H9 (cell line): ENCODE measurements at regions not wholly inside any gene's neighbourhood (a gene's known extent, or its start where the extent isn't known, plus 50 kb on each side); places are given as distances from the start of the nearest gene placed in this dataset.

Experiments used
- DNase-seq: peaks from one replicate; pipeline ENCODE4 v3.0.0-alpha.2; 2017
- H2AFZ ChIP-seq: one replicate; pipeline ENCODE4 v1.6.1; 2013; ENCODE audit warnings: mild to moderate bottlenecking, low read length, control low read depth, moderate library complexity
- H2AK5ac ChIP-seq: 2 replicates; pipeline ENCODE4 v1.6.1; 2013; ENCODE audit warnings: low read length, control low read depth, mixed read lengths; ENCODE audit not compliant: insufficient read length
- H2BK120ac ChIP-seq: one replicate; pipeline ENCODE4 v1.6.1; 2013; ENCODE audit warnings: low read depth, mild to moderate bottlenecking, low read length, control low read depth, inconsistent platforms; ENCODE audit not compliant: poor library complexity, severe bottlenecking
- H2BK12ac ChIP-seq: 2 replicates; pipeline ENCODE4 v1.6.1; 2013; ENCODE audit warnings: low read length, control low read depth, mixed read lengths, low read depth; ENCODE audit not compliant: insufficient read length
- H2BK15ac ChIP-seq: 2 replicates; pipeline ENCODE4 v1.6.1; 2013; ENCODE audit warnings: low read depth, low read length, control low read depth
- H2BK20ac ChIP-seq: one replicate; pipeline ENCODE4 v1.6.1; 2013; ENCODE audit warnings: low read depth, mild to moderate bottlenecking, low read length, control low read depth, inconsistent platforms; ENCODE audit not compliant: poor library complexity, severe bottlenecking
- H2BK5ac ChIP-seq: 2 replicates; pipeline ENCODE4 v1.6.1; 2013; ENCODE audit warnings: low read length, control low read depth, mixed read lengths; ENCODE audit not compliant: insufficient read length
- H3K14ac ChIP-seq: 2 replicates; pipeline ENCODE4 v1.6.1; 2013; ENCODE audit warnings: low read length, control low read depth; ENCODE audit not compliant: insufficient read depth
- H3K18ac ChIP-seq: 2 replicates; pipeline ENCODE4 v1.6.1; 2013; ENCODE audit warnings: low read depth, mild to moderate bottlenecking, mixed read lengths, low read length, control low read depth; ENCODE audit not compliant: insufficient read length
- H3K23ac ChIP-seq: 2 replicates; pipeline ENCODE4 v1.6.1; 2013; ENCODE audit warnings: low read length, control low read depth, mixed read lengths, low read depth; ENCODE audit not compliant: insufficient read length
- H3K23me2 ChIP-seq: 2 replicates; pipeline ENCODE4 v1.6.1; 2013; ENCODE audit warnings: low read depth, mild to moderate bottlenecking, mixed read lengths, low read length, control low read depth; ENCODE audit not compliant: insufficient read length, poor library complexity, severe bottlenecking
- H3K27ac ChIP-seq: 2 replicates; pipeline ENCODE4 v1.5.1; 2013; ENCODE audit warnings: low read length, control low read depth, mixed read lengths, low read depth; ENCODE audit not compliant: insufficient read length
- H3K27me3 ChIP-seq: 2 replicates; pipeline ENCODE4 v1.6.1; 2013; ENCODE audit warnings: low read length, control low read depth, inconsistent platforms; ENCODE audit not compliant: insufficient read depth
- H3K4ac ChIP-seq: 2 replicates; pipeline ENCODE4 v1.6.1; 2013; ENCODE audit warnings: low read depth, mild to moderate bottlenecking, control low read depth, inconsistent platforms, low read length, moderate library complexity
- H3K4me1 ChIP-seq: 2 replicates; pipeline ENCODE4 v1.6.1; 2013; ENCODE audit warnings: low read length, control low read depth, inconsistent platforms; ENCODE audit not compliant: insufficient read depth
- H3K4me2 ChIP-seq: 2 replicates; pipeline ENCODE4 v1.6.1; 2013; ENCODE audit warnings: low read length, control low read depth, mixed read lengths; ENCODE audit not compliant: insufficient read length, insufficient read depth
- H3K56ac ChIP-seq: 2 replicates; pipeline ENCODE4 v1.6.1; 2013; ENCODE audit warnings: low read depth, mild to moderate bottlenecking, mixed read lengths, low read length, control low read depth; ENCODE audit not compliant: insufficient read length
- H3K79me1 ChIP-seq: 2 replicates; pipeline ENCODE4 v1.6.1; 2013; ENCODE audit warnings: low read depth, mild to moderate bottlenecking, moderate library complexity, low read length, control low read depth, inconsistent platforms; ENCODE audit not compliant: insufficient read depth, poor library complexity, severe bottlenecking
- H3K79me2 ChIP-seq: 2 replicates; pipeline ENCODE4 v1.6.1; 2013; ENCODE audit warnings: low read length, control low read depth, inconsistent platforms; ENCODE audit not compliant: insufficient read depth
- H3K9ac ChIP-seq: 2 replicates; pipeline ENCODE4 v1.6.1; 2013; ENCODE audit warnings: low read length, control low read depth, mixed read lengths; ENCODE audit not compliant: insufficient read length; ENCODE audit errors: extremely low read depth
- H3K9me3 ChIP-seq: one replicate; pipeline ENCODE4 v1.6.1; 2013; ENCODE audit warnings: low read depth, low read length, inconsistent platforms; ENCODE audit not compliant: control insufficient read depth
- H3T11ph ChIP-seq: one replicate; pipeline ENCODE4 v1.6.1; 2013; ENCODE audit warnings: mild to moderate bottlenecking, low read length, control low read depth, inconsistent platforms
- H4K20me1 ChIP-seq: one replicate; pipeline ENCODE4 v1.6.1; 2013; ENCODE audit not compliant: control insufficient read depth, insufficient read length, insufficient read depth
- H4K5ac ChIP-seq: 2 replicates; pipeline ENCODE4 v1.6.1; 2013; ENCODE audit warnings: low read depth, mild to moderate bottlenecking, mixed read lengths, low read length, control low read depth; ENCODE audit not compliant: insufficient read length
- H4K8ac ChIP-seq: replicated peaks from 2 replicates; pipeline ENCODE4 v1.6.1; 2013; ENCODE audit warnings: low read length, control low read depth, mixed read lengths, low read depth; ENCODE audit not compliant: insufficient read length
- H4K91ac ChIP-seq: 2 replicates; pipeline ENCODE4 v1.6.1; 2013; ENCODE audit warnings: low read depth, mild to moderate bottlenecking, moderate library complexity, mixed read lengths, low read length, control low read depth; ENCODE audit not compliant: insufficient read length
- H3K27ac Mint-ChIP-seq, 3 experiments: 2 replicates in 2 of 3; 3 replicates in 1 of 3; pipeline ENCODE4 v1.8.0; 2020 to 2021; ENCODE audit warnings: mixed read lengths in 3 of 3, mild to moderate bottlenecking in 1 of 3, moderate library complexity in 1 of 3
- H3K27me3 Mint-ChIP-seq: 2 replicates; pipeline ENCODE4 v1.8.0; 2021; ENCODE audit warnings: low read depth, mild to moderate bottlenecking, moderate library complexity, mixed read lengths
- H3K36me3 Mint-ChIP-seq, 3 experiments: 2 replicates in 2 of 3; 3 replicates in 1 of 3; pipeline ENCODE4 v1.8.0; 2020 to 2021; ENCODE audit warnings: low read depth in 3 of 3, mixed read lengths in 3 of 3; ENCODE audit not compliant: insufficient read depth in 1 of 3
- H3K4me1 Mint-ChIP-seq, 2 experiments: 2 replicates each; pipeline ENCODE4 v1.8.0; 2020; ENCODE audit warnings: mixed read lengths in 2 of 2
- H3K4me3 Mint-ChIP-seq, 2 experiments: 2 replicates in 1 of 2; 3 replicates in 1 of 2; pipeline ENCODE4 v1.8.0; 2020 to 2021; ENCODE audit warnings: mild to moderate bottlenecking in 2 of 2, mixed read lengths in 2 of 2, moderate library complexity in 1 of 2
- H3K9me3 Mint-ChIP-seq, 2 experiments: 2 replicates in 1 of 2; 3 replicates in 1 of 2; pipeline ENCODE4 v1.8.0; 2020; ENCODE audit warnings: mild to moderate bottlenecking in 2 of 2, mixed read lengths in 2 of 2, moderate library complexity in 1 of 2
- CTCF ChIP-seq: fragments of 200-600 bp; sonication (generic); conservative IDR thresholded peaks from 3 replicates; pipeline ENCODE4 v1.8.0; 2021; ENCODE audit warnings: antibody characterized with exemption, mild to moderate bottlenecking
- WGBS: extraction: QIAGEN DNeasy Blood & Tissue Kit; methylation state at CpG from one replicate; pipeline ENCODE4 v1.1.7; 2013; ENCODE audit warnings: missing lambda C conversion rate, low lambda C conversion rate, mixed read lengths; ENCODE audit not compliant: insufficient read length; ENCODE audit errors: extremely low coverage; 5-methylcytosine and 5-hydroxymethylcytosine counted together

- Histone ChIP-seq H2BK5ac (no peak overlapping the region), H3T11ph (no peak overlapping the region), H2BK120ac (no peak overlapping the region), H4K20me1 (no peaks in the 10 kb centered on the region), H3K4ac (no peak overlapping the region), H3K4me2 (no peak overlapping the region), H3K9me3 (no peaks in the 10 kb centered on the region), H2BK15ac (no peak overlapping the region), H4K91ac (no peak overlapping the region), H3K18ac (no peak overlapping the region), H3K79me1 (no peaks in the 10 kb centered on the region), H4K8ac (no peak overlapping the region), H3K14ac (no peak overlapping the region), H3K27me3 (no peaks in the 10 kb centered on the region), H2AFZ (no peak overlapping the region), H3K56ac (no peak overlapping the region), H3K27ac (no peak overlapping the region), H2BK20ac (no peak overlapping the region), H2AK5ac (no peak overlapping the region), H2BK12ac (no peak overlapping the region), H3K23me2 (no peaks in the 10 kb centered on the region), H4K5ac (no peak overlapping the region), H3K4me1 (peaks cover 2% of the 10 kb centered on the region; the same call in 1 of the 2 replicates), H3K9ac (no peak overlapping the region), H3K23ac (no peak overlapping the region), H3K79me2 (no peaks in the 10 kb centered on the region)
- H3K27ac Mint-ChIP-seq = no peak overlapping the region
- no peak overlapping the region for H3K4me3 Mint-ChIP-seq
- DNase-seq = no peak
- no peaks in the 10 kb centered on the region; a peak in 2 of 5 replicates for H3K9me3 Mint-ChIP-seq
- H3K27me3 Mint-ChIP-seq = no peaks in the 10 kb centered on the region
- H3K4me1 Mint-ChIP-seq = peaks cover 10 to 11% of the 10 kb centered on the region in 2 experiments
- no CpG with 5 or more reads among the region's 2 CpGs for WGBS
- no peak for TF ChIP-seq CTCF
- peaks cover 0 to 1% (median 0%) of the 10 kb centered on the region in 3 experiments; a peak in 2 of 7 replicates for H3K36me3 Mint-ChIP-seq
Measured at GRCh38 chr4:65021149-65021548, 611.9 kb upstream of the TECRL start.
